Neural cell (in vitro differentiated cells): ENCODE measurements at regions not wholly inside any gene's neighbourhood (a gene's known extent, or its start where the extent isn't known, plus 50 kb on each side); places are given as distances from the start of the nearest gene placed in this dataset.

ENCODE experiments used
- H2AFZ ChIP-seq: fragments of 200-600, 300-800 bp; sonication (generic), shearing (Covaris generic); 2 replicates; pipeline ENCODE4 v1.6.0; 2014; ENCODE audit warnings: low read depth, mild to moderate bottlenecking, antibody characterized with exemption, low read length, moderate library complexity
- H3F3A ChIP-seq: fragments of 200-600 bp; shearing (Covaris generic); 2 replicates; pipeline ENCODE4 v1.6.1; 2016; ENCODE audit warnings: mild to moderate bottlenecking, moderate library complexity, mixed read lengths, antibody characterized with exemption, low read length; ENCODE audit not compliant: insufficient read depth, poor library complexity, severe bottlenecking
- H3K27ac ChIP-seq: fragments of 200-600, 300-800 bp; sonication (generic), shearing (Covaris generic); 2 replicates; pipeline ENCODE4 v1.5.1; 2014; ENCODE audit warnings: mild to moderate bottlenecking, low read length, moderate library complexity
- H3K27me3 ChIP-seq: fragments of 300-800, 200-600 bp; sonication (generic), shearing (Covaris generic); 2 replicates; pipeline ENCODE4 v1.6.0; 2014; ENCODE audit warnings: mild to moderate bottlenecking, low read depth, low read length, moderate library complexity; ENCODE audit not compliant: insufficient read depth
- H3K36me3 ChIP-seq: fragments of 300-800, 200-600 bp; sonication (generic), shearing (Covaris generic); 2 replicates; pipeline ENCODE4 v1.5.1; 2014; ENCODE audit warnings: mild to moderate bottlenecking, antibody characterized with exemption, low read length, moderate library complexity; ENCODE audit not compliant: insufficient read depth
- H3K4me2 ChIP-seq: fragments of 300-800, 200-600 bp; sonication (generic), shearing (Covaris generic); 2 replicates; pipeline ENCODE4 v1.6.0; 2014; ENCODE audit warnings: mild to moderate bottlenecking, low read length
- H3K4me3 ChIP-seq: fragments of 300-800, 200-600 bp; sonication (generic), shearing (Covaris generic); 2 replicates; pipeline ENCODE4 v1.5.1; 2014; ENCODE audit warnings: mild to moderate bottlenecking, low read length, moderate library complexity
- H3K79me2 ChIP-seq: fragments of 200-600 bp; shearing (Covaris generic); replicated peaks from 2 replicates; pipeline ENCODE4 v1.6.0; 2014; ENCODE audit warnings: mild to moderate bottlenecking, low read length, moderate library complexity; ENCODE audit not compliant: insufficient read depth
- H3K9ac ChIP-seq: fragments of 300-800, 200-600 bp; sonication (generic), shearing (Covaris generic); 2 replicates; pipeline ENCODE4 v1.6.1; 2016; ENCODE audit warnings: mild to moderate bottlenecking, low read length, mixed read lengths
- H3K9me2 ChIP-seq: fragments of 200-600 bp; shearing (Covaris generic); 2 replicates; pipeline ENCODE4 v1.6.1; 2016; ENCODE audit warnings: mild to moderate bottlenecking, low read length, mixed read lengths; ENCODE audit not compliant: insufficient read depth
- H3K9me3 ChIP-seq: fragments of 200-600, 300-800 bp; sonication (generic), shearing (Covaris generic); 2 replicates; pipeline ENCODE4 v1.6.1; 2016; ENCODE audit warnings: mild to moderate bottlenecking, mixed run types, low read length, moderate library complexity, mixed read lengths
- H4K20me1 ChIP-seq: fragments of 200-600 bp; shearing (Covaris generic); 2 replicates; pipeline ENCODE4 v1.6.1; 2016; ENCODE audit warnings: mild to moderate bottlenecking, mixed run types; ENCODE audit not compliant: insufficient read depth
- CTCF ChIP-seq: fragments of 450-650 bp; IDR thresholded peaks from 2 replicates; pipeline ENCODE4 v1.5.1; 2014; ENCODE audit warnings: antibody characterized with exemption, mild to moderate bottlenecking, moderate library complexity; ENCODE audit not compliant: poor library complexity, severe bottlenecking
- EP300 ChIP-seq: fragments of 450-650 bp; conservative IDR thresholded peaks from 2 replicates; pipeline ENCODE4 v1.6.1; 2014; ENCODE audit warnings: antibody characterized with exemption, mild to moderate bottlenecking, moderate library complexity; ENCODE audit not compliant: poor library complexity, severe bottlenecking
- EZH2 ChIP-seq: fragments of 200-600, 300-800 bp; shearing (Covaris generic), sonication (generic); IDR thresholded peaks from 2 replicates; pipeline ENCODE4 v1.6.1; 2014; ENCODE audit warnings: antibody characterized with exemption, low read length, borderline replicate concordance, mild to moderate bottlenecking; ENCODE audit not compliant: insufficient read depth, poor library complexity, severe bottlenecking
- MXI1 ChIP-seq: fragments of 450-650 bp; conservative IDR thresholded peaks from 2 replicates; pipeline ENCODE4 v1.6.1; 2014; ENCODE audit warnings: antibody characterized with exemption, mild to moderate bottlenecking; ENCODE audit not compliant: poor library complexity, severe bottlenecking
- POLR2AphosphoS5 ChIP-seq: IDR thresholded peaks from 2 replicates; pipeline ENCODE4 v1.6.1; 2012
- RAD21 ChIP-seq: fragments of 450-650 bp; conservative IDR thresholded peaks from 2 replicates; pipeline ENCODE4 v1.6.1; 2014; ENCODE audit warnings: antibody characterized with exemption, mild to moderate bottlenecking, moderate library complexity
- REST ChIP-seq: IDR thresholded peaks from 2 replicates; pipeline ENCODE4 v1.6.1; 2012; ENCODE audit warnings: borderline replicate concordance
- SMC3 ChIP-seq: fragments of 450-650 bp; conservative IDR thresholded peaks from 2 replicates; pipeline ENCODE4 v1.6.1; 2014; ENCODE audit warnings: antibody characterized with exemption, mild to moderate bottlenecking, moderate library complexity; ENCODE audit not compliant: poor library complexity
- TAF1 ChIP-seq: IDR thresholded peaks from 2 replicates; pipeline ENCODE4 v1.6.1; 2012; ENCODE audit warnings: low read depth

- H3K27ac ChIP-seq, result no peak overlapping the region
- no peaks in the 10 kb centered on the region for H4K20me1 ChIP-seq
- H3F3A ChIP-seq, result no peaks in the 10 kb centered on the region
- H3K27me3 ChIP-seq, result no peaks in the 10 kb centered on the region
- H3K36me3 ChIP-seq, result no peaks in the 10 kb centered on the region
- H3K79me2 ChIP-seq, result no peaks in the 10 kb centered on the region
- TF ChIP-seq POLR2AphosphoS5 (no peak), EP300 (no peak), CTCF (no peak), EZH2 (no peak), REST (no peak)
- no peaks in the 10 kb centered on the region for H3K9me2 ChIP-seq
- no peaks in the 10 kb centered on the region for H3K9me3 ChIP-seq
- H3K9ac ChIP-seq, result no peak overlapping the region
- no peak overlapping the region for H2AFZ ChIP-seq
- H3K4me3 ChIP-seq, result no peak overlapping the region
- H3K4me2 ChIP-seq, result no peak overlapping the region
Measured at GRCh38 chr13:44271473-44271872, 102.2 kb upstream of the SERP2 start.

- no peak overlapping the region for H2AFZ ChIP-seq
- H3K9me2 ChIP-seq, result no peaks in the 10 kb centered on the region
- H3K4me3 ChIP-seq, result no peak overlapping the region
- no peaks in the 10 kb centered on the region for H3K79me2 ChIP-seq
- no peak overlapping the region for H3K4me2 ChIP-seq
- no peaks in the 10 kb centered on the region for H4K20me1 ChIP-seq
- H3K36me3 ChIP-seq, result no peaks in the 10 kb centered on the region
- H3K27ac ChIP-seq, result no peak overlapping the region
- H3F3A ChIP-seq, result no peaks in the 10 kb centered on the region
- no peaks in the 10 kb centered on the region for H3K9me3 ChIP-seq
- no peak for TF ChIP-seq MXI1
- TF ChIP-seq EZH2, result no peak
- no peak for TF ChIP-seq EP300
- H3K9ac ChIP-seq, result no peak overlapping the region
- no peaks in the 10 kb centered on the region for H3K27me3 ChIP-seq
Measured at GRCh38 chr13:44271915-44272341, 101.7 kb upstream of the SERP2 start.

GRCh38 chr13:44272692-44273091 is 100.9 kb upstream of the SERP2 start:
- Histone ChIP-seq H3K4me3 (no peak overlapping the region), H3K9me3 (no peaks in the 10 kb centered on the region), H3K27ac (no peak overlapping the region), H2AFZ (no peak overlapping the region), H3K27me3 (no peaks in the 10 kb centered on the region), H3K36me3 (no peaks in the 10 kb centered on the region), H3K9me2 (no peaks in the 10 kb centered on the region), H4K20me1 (no peaks in the 10 kb centered on the region), H3K9ac (no peak overlapping the region), H3F3A (no peaks in the 10 kb centered on the region), H3K4me2 (no peak overlapping the region), H3K79me2 (no peaks in the 10 kb centered on the region)
- TF ChIP-seq EP300 (no peak), SMC3 (no peak), TAF1 (no peak), EZH2 (no peak), REST (no peak), POLR2AphosphoS5 (no peak), RAD21 (no peak), MXI1 (no peak), CTCF (no peak)
